Cardiac fibroblast (primary cell): ENCODE measurements at regions not wholly inside any gene's neighbourhood (a gene's known extent, or its start where the extent isn't known, plus 50 kb on each side); places are given as distances from the start of the nearest gene placed in this dataset.
A peak's percentile ranks its signal among the peaks of the same experiment; 100 is the strongest.

Source experiments
- DNase-seq, 2 donors: peaks; one replicate each; pipeline versions ENCODE4 v3.0.0 to v3.0.0-alpha.2; 2010; ENCODE audit warnings: low read depth in 2 of 2
- H3K4me3 ChIP-seq, 2 donors: replicated peaks in 1 of 2; 1 replicate in 1 of 2; 2 replicates in 1 of 2; pipeline ENCODE4 v1.5.1; 2011; ENCODE audit warnings: low read depth in 2 of 2, low read length in 2 of 2, mild to moderate bottlenecking in 2 of 2, moderate library complexity in 1 of 2
- TF ChIP-seq, protein P1 (sequence below): IDR thresholded peaks from one replicate; pipeline ENCODE4 v1.5.1; 2011; ENCODE audit warnings: low read depth, mild to moderate bottlenecking, low read length, inconsistent platforms

DNA sequence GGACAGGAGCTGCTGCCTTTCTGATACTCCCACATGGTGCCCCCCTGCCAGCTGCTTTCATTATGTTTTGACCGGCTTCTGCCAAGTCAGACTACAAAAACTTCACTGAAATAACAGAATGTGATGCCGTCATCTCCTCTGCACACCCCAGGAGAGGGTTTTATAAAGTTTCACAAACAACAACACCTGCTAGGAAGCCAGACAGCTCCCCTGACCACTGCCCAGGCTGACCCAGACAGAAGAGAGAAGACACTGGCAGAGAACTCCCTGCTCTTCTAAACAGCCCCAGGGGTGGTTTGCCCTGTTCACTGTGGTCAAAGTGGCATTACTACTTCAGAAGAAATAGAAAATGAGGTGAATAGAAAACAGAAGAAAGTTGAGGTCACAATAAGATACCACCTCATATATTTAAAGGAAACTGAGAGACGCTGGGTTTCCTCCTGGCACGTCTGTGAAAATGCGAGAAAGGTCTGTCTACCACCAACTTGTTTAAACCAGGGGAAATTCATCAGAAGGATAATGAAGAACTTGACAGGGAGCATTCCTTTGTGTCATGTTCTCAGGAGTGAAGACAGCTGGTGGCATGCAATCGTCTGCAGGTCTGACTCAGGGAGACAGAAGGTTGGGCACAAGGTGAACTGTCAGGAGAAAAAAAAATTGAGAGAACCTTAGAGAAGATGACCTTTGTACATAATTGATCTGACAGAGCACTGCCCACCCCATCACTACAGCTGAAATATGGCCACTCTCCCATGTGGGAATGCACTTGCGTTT is 119.0 kb upstream of the NFIA start:
- DNase-seq: peak in 1 of 2 donors; percentile 15
- H3K4me3 ChIP-seq: no peak overlapping the region
- TF ChIP-seq, protein P1, sequence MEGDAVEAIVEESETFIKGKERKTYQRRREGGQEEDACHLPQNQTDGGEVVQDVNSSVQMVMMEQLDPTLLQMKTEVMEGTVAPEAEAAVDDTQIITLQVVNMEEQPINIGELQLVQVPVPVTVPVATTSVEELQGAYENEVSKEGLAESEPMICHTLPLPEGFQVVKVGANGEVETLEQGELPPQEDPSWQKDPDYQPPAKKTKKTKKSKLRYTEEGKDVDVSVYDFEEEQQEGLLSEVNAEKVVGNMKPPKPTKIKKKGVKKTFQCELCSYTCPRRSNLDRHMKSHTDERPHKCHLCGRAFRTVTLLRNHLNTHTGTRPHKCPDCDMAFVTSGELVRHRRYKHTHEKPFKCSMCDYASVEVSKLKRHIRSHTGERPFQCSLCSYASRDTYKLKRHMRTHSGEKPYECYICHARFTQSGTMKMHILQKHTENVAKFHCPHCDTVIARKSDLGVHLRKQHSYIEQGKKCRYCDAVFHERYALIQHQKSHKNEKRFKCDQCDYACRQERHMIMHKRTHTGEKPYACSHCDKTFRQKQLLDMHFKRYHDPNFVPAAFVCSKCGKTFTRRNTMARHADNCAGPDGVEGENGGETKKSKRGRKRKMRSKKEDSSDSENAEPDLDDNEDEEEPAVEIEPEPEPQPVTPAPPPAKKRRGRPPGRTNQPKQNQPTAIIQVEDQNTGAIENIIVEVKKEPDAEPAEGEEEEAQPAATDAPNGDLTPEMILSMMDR: no peak

DNA sequence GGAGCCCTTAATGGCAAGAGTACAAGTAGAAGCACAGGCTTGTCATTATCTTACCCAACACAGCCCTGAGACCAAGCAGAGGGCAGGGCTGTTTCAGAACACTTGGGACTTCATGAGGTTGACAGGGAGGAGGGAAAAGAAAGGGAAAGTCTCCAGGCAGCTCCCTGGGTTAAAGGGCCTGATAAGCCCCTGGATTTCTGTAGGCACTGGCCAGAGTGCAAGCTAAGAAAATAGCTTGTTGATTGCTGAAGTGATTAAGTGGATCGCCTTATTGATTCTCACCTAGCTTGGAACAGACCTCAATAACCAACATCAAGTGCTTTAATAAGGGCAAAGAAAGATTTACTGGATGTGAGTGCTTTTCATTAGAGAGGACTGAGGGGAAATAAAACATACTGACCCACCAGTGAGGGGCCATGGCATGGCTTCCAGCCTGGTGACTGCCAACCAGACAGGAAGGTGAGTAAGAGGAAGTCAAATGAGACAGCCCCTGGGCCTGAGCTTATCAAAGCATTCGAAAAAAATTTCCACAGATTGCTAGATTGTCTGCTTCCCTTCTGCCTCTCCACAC is 121.4 kb upstream of the NFIA start:
- peak in 1 of 2 donors; percentile 51 for DNase-seq
- no peak overlapping the region for H3K4me3 ChIP-seq
- TF ChIP-seq, protein P1: no peak

DNA sequence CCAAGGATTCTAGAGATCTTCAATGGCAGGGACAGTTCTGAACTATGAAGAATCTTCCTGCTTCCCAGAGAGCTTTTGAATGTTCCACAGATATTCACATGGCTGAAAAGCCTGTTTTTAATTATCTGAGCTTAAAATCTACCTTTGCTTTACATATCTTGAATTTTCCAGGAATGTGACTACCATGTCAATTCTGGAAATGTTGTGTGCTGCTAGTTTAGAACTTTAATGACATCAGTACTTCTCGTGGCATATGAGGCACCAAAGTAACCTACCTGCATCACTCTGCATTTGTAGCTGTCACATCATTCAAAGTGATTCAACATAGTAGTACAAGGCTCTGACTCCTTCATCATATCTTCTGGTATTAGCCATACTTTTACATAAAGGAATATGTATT is 122.7 kb upstream of the NFIA start:
- TF ChIP-seq, protein P1: no peak
- DNase-seq: no peak

DNA sequence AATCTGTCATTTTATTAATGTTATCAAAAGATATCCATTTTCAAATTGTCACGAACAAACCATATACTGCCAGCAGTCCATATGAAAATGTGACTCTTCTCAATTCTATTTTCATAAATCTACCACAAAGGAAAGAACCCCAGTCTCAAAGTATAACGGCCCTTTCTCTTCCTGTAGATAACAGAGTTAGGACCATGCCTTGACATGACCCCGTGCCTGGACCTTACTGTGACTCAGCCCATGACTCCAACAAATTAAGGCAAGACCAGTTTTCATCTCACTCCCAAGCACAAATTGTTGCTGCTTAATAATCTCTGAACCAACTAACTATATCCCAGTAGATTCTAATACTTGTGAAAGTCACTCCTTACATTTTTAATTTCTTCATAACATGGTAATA is 124.4 kb upstream of the NFIA start:
- TF ChIP-seq, protein P1: no peak
- no peak overlapping the region for H3K4me3 ChIP-seq
- DNase-seq: no peak

More for the DNA sequence above, 122.7 kb upstream of the NFIA start:
- H3K4me3 ChIP-seq: no peak overlapping the region

DNA sequence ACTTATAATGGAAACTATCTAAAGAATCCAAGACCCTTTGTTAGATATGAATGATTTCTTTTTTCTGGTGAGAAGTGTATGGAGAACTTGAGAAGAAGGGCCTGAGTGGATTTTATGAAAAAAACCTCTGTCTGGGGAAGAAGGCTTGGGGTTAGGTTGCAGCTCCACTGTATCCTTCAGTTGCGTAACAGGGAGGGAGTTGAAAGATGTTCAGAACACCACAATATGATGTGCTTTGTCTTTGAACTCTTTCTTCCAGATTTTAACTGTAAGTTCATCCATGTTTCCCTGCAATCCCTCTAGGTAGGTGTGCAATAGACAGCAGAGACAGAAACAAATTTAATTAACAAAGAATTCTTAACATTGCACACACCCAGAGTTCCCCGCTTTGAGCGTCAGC is 125.8 kb upstream of the NFIA start:
- TF ChIP-seq, protein P1: no peak
- no peak overlapping the region for H3K4me3 ChIP-seq
- no peak for DNase-seq

DNA sequence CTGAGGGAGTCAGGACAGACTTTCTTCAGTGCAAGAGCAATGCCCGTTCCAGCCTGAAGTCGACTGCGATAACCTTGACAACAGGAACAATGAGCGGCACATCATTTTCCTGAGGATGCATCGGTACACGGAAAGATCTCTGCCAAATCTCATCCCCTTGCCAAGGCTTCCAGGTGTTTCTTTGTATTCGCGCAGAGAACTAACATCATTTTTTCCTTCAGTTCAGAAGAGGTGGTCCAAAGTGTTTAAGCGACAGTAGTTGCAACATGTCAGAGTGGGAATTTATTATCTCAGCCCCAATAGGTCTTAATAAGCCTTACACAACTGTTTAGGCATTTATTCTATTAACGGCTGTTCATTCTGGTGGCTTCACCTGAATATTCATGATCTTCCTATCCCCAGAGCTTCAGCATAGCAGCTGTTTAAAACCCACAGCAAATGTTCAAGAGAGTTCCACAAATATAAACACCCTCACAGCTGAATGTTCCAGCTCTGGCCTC is 129.7 kb upstream of the NFIA start:
- no peak for DNase-seq
- TF ChIP-seq, protein P1: no peak
- H3K4me3 ChIP-seq: no peak overlapping the region
